ENCODE measurements at regions not wholly inside any gene's neighbourhood (a gene's known extent, or its start where the extent isn't known, plus 50 kb on each side); places are given as distances from the start of the nearest gene placed in this dataset.

DNA sequence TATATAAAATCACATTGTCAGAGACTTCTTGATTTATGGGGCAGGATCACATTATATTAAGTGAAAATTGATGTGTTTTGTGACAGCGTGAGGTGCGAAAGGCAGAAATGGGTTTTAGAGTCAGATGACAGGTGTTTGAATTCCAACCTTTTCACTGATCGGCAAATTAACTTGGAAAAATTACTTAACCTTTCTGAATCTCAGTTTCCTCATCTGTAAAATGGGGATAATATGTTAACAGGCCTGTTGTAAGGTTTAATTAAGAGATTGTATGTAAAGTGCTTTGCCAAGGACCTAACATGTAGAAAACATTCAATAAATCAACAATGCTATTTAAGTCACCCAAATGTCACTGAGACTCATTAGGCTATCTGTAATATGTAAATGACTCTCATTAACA is 221.2 kb upstream of the LYZL1 start:
- TF ChIP-seq, protein P1, sequence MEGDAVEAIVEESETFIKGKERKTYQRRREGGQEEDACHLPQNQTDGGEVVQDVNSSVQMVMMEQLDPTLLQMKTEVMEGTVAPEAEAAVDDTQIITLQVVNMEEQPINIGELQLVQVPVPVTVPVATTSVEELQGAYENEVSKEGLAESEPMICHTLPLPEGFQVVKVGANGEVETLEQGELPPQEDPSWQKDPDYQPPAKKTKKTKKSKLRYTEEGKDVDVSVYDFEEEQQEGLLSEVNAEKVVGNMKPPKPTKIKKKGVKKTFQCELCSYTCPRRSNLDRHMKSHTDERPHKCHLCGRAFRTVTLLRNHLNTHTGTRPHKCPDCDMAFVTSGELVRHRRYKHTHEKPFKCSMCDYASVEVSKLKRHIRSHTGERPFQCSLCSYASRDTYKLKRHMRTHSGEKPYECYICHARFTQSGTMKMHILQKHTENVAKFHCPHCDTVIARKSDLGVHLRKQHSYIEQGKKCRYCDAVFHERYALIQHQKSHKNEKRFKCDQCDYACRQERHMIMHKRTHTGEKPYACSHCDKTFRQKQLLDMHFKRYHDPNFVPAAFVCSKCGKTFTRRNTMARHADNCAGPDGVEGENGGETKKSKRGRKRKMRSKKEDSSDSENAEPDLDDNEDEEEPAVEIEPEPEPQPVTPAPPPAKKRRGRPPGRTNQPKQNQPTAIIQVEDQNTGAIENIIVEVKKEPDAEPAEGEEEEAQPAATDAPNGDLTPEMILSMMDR (IDR thresholded peaks at IDR 0.05) = no peak
- Histone ChIP-seq H3K27ac (no peak overlapping the region), H3K4me3 (no peak overlapping the region)
- DNase-seq (ENCODE audit: low spot score) = no peak

DNA sequence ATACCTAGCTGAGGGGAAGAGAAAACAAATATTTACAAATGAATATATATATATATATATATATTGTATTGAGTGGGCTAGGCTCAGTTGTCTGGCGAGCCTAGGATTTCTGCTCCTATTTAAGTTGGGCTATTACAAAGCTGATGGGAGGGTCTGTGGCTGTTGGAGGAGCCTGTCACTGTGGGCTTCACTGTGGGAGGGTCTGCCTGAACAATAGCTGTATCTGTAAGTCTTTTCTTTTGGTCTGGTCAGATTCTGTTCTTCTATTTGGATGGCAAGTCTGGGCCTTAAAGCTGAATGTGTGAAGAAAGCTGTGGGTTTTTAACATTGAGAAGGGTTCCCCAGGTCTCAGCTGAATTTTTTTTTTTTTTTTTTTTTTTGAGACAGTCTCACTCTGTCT is 220.6 kb upstream of the LYZL1 start:
- Histone ChIP-seq H3K27ac (no peak overlapping the region), H3K4me3 (no peak overlapping the region)
- no peak for DNase-seq (ENCODE audit: low spot score)
- TF ChIP-seq, protein P1 (IDR thresholded peaks at IDR 0.05) = no peak

DNA sequence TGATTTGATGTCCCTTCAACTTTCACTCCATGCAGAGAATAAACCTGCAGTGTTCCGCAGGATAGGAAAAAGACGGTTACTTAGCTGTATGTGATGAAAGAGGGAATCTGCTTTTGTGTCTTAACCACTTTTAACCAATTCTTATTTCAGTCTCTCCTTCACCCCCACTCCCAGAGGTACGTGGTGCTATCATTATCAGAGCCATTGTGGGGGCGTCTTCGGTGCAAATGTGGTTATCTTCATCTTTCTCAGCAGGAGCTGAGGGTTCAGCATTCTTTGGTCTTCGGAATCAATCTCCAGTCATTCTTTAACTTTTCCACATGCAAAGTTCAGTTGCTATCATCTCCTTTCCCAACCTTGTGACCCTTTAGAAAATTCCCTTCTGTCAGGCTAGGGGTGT is 219.9 kb upstream of the LYZL1 start:
- TF ChIP-seq, protein P1 (IDR thresholded peaks at IDR 0.05) = no peak
- H3K4me3 ChIP-seq = no peak overlapping the region
- no peak overlapping the region for H3K27ac ChIP-seq
- DNase-seq (ENCODE audit: low spot score) = no peak

DNA sequence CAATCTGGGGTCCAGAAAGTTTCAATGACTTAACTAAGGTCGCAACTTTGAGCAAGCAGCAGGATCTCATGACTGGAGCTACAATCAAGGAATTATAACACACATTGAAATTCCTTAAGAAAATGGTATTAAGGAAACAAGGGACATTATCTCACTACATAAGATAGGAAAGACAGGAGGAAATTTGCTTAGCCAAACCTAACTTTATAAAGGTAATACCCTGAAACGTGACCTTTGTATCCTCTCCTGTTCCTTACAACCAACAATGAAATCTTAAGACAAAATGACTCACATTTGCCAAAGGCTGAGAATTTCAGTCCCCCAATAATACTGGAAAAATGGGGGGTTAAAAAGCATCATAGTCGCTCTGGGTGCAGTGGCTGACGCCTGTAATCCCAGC is 218.9 kb upstream of the LYZL1 start:
- TF ChIP-seq, protein P1 (IDR thresholded peaks at IDR 0.05) = no peak
- no peak overlapping the region for H3K4me3 ChIP-seq
- no peak for DNase-seq (ENCODE audit: low spot score)
- no peak overlapping the region for H3K27ac ChIP-seq

DNA sequence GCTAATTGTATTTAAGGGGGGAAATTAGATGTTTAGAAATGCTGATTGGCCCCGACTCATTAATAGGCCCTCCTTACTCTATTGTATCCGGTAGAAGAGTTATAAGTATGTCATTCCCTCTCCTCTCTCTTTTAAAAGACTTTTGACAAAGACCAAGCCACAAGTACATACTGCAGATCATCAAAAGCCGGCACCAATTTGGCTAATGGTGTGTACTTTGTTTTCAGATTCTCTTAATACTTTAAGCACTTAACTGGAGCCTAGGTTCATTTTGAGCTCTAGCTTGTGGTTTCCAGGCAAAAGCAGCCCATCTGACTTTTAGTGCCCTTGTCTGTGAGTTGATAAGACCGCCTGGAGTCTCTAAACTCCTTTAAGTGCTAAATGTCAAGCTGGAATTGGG is 210.0 kb upstream of the LYZL1 start:
- H3K4me3 ChIP-seq = no peak overlapping the region
- TF ChIP-seq, protein P1 (IDR thresholded peaks at IDR 0.05) = no peak
- H3K27ac ChIP-seq = no peak overlapping the region
- DNase-seq (ENCODE audit: low spot score) = no peak

DNA sequence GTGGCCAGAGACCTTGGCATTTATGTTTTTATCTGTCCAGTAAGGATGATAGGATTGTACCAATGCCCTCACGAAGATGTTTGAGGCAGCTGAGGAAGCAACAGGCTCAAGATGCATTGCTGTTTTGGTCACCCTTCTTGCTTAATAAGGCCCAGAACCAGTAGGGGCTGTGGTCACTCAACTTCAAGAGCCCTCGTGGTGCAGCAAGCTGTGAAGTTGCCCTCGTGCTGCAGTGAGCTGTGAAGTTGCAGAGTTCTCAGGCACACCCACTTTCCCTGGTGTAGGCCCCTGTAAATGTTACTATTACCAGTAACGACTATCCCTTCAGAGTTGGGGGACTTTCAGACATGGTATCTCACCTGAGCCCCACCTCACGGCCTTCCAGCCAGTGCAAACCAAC is 207.6 kb upstream of the LYZL1 start:
- no peak for DNase-seq (ENCODE audit: low spot score)
- no peak overlapping the region for H3K4me3 ChIP-seq
- TF ChIP-seq, protein P1 (IDR thresholded peaks at IDR 0.05) = no peak
- no peak overlapping the region for H3K27ac ChIP-seq

DNA sequence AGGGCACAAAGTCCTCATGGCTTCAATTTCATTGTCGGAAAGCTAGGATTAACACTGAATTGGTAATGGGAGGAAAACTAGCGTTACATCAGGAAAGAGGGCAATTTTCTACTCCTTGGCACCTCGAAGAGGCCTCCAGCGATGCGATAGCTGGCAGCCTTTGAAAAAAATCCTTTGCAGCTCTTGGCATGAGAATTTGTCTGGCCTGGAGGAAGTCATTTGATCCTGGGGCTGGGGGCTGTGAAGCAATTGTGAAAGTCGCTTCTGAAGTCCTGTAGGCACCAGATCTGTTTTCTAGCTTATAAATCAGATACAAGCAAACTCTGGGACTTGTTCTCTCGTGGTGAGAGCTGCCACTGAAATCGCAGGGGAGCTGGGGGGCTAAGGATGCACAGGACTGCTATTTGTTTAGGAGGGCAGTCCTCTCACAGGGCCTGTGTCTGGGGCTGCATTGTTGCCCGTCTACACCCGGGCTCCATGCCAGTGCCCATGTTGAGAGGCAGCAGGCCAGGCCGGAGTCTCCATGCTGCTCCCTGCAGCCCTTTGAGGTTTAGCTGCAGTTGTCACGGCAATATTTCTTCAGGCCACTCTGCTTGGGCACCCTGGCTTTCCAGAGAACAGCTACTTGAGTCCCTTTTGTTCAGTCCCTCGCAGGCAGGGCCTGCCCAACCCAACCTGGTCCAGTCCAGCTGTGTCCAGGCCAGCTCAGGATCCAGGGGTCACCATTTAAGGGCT is 206.8 kb upstream of the LYZL1 start:
- no peak for DNase-seq (ENCODE audit: low spot score)
- Histone ChIP-seq H3K4me3 (no peak overlapping the region), H3K27ac (no peak overlapping the region)
- TF ChIP-seq, protein P1 (IDR thresholded peaks at IDR 0.05) = no peak
